ENCODE measurements at regions not wholly inside any gene's neighbourhood (a gene's known extent, or its start where the extent isn't known, plus 50 kb on each side); places are given as distances from the start of the nearest gene placed in this dataset.

GRCh38 chr14:54221971-54222370, 174.8 kb upstream of the CDKN3 start:
- Histone ChIP-seq H3K27me3 (peaks cover 4% of the 10 kb centered on the region), H3K4me1 (ENCODE audit: insufficient read depth) (peaks cover 26% of the 10 kb centered on the region), H4K20me1 (ENCODE audit: insufficient read depth, poor library complexity, severe bottlenecking) (no peaks in the 10 kb centered on the region), H3K4me2 (no peak overlapping the region), H3K9me2 (replicated peaks; ENCODE audit: insufficient read depth) (no peaks in the 10 kb centered on the region), H3K27ac (no peak overlapping the region), H3K4me3 (no peak overlapping the region), H3K9me3 (ENCODE audit: low read depth) (no peaks in the 10 kb centered on the region), H3K79me2 (no peaks in the 10 kb centered on the region), H3K36me3 (replicated peaks; ENCODE audit: insufficient read depth, low read depth) (no peaks in the 10 kb centered on the region), H2AFZ (no peak overlapping the region)
- no peak for DNase-seq (ENCODE audit: low spot score)
- WGBS (ENCODE audit: low lambda C conversion rate, missing lambda C conversion rate), result 70% methylated on average over 4 of the region's 4 CpGs
- no peak for TF ChIP-seq EZH2 (IDR thresholded peaks at IDR 0.05; ENCODE audit: borderline replicate concordance)
- TF ChIP-seq CTCF (IDR thresholded peaks at IDR 0.05; ENCODE audit: poor library complexity), result no peak
- no peak for TF ChIP-seq EZH2phosphoT487 (IDR thresholded peaks at IDR 0.05; ENCODE audit: low read depth, severe bottlenecking, unreplicated experiment)

GRCh38 chr14:54223831-54224402, 172.9 kb upstream of the CDKN3 start:
- no peak overlapping the region for H3K27ac ChIP-seq

GRCh38 chr14:54225457-54226060, 171.2 kb upstream of the CDKN3 start:
- Histone ChIP-seq H3K4me3 (no peak overlapping the region), H4K20me1 (ENCODE audit: insufficient read depth, poor library complexity, severe bottlenecking) (no peaks in the 10 kb centered on the region), H3K36me3 (replicated peaks; ENCODE audit: insufficient read depth, low read depth) (no peaks in the 10 kb centered on the region), H3K4me1 (ENCODE audit: insufficient read depth) (peaks cover 6% of the 10 kb centered on the region), H3K27ac (no peak overlapping the region), H3K9me2 (replicated peaks; ENCODE audit: insufficient read depth) (no peaks in the 10 kb centered on the region), H2AFZ (no peak overlapping the region), H3K4me2 (peak overlapping the region; percentile 54), H3K79me2 (no peaks in the 10 kb centered on the region), H3K9me3 (ENCODE audit: low read depth) (no peaks in the 10 kb centered on the region), H3K27me3 (peaks cover 4% of the 10 kb centered on the region)
- TF ChIP-seq CTCF (IDR thresholded peaks at IDR 0.05; ENCODE audit: poor library complexity) (no peak), EZH2phosphoT487 (IDR thresholded peaks at IDR 0.05; ENCODE audit: low read depth, severe bottlenecking, unreplicated experiment) (no peak)
- DNase-seq (ENCODE audit: low spot score), result no peak
- 23% methylated on average over 7 of the region's 7 CpGs for WGBS (ENCODE audit: low lambda C conversion rate, missing lambda C conversion rate)

More at GRCh38 chr14:54223831-54224402, 172.9 kb upstream of the CDKN3 start:
- Histone ChIP-seq H3K79me2 (no peaks in the 10 kb centered on the region), H3K4me2 (no peak overlapping the region), H3K27me3 (peaks cover 4% of the 10 kb centered on the region), H4K20me1 (ENCODE audit: insufficient read depth, poor library complexity, severe bottlenecking) (no peaks in the 10 kb centered on the region), H3K9me2 (replicated peaks; ENCODE audit: insufficient read depth) (no peaks in the 10 kb centered on the region), H2AFZ (no peak overlapping the region), H3K9me3 (ENCODE audit: low read depth) (no peaks in the 10 kb centered on the region), H3K36me3 (replicated peaks; ENCODE audit: insufficient read depth, low read depth) (no peaks in the 10 kb centered on the region), H3K4me1 (ENCODE audit: insufficient read depth) (peaks cover 23% of the 10 kb centered on the region), H3K4me3 (no peak overlapping the region)
- no peak for DNase-seq (ENCODE audit: low spot score)
- TF ChIP-seq CTCF (IDR thresholded peaks at IDR 0.05; ENCODE audit: poor library complexity) (no peak), EZH2 (IDR thresholded peaks at IDR 0.05; ENCODE audit: borderline replicate concordance) (no peak), EZH2phosphoT487 (IDR thresholded peaks at IDR 0.05; ENCODE audit: low read depth, severe bottlenecking, unreplicated experiment) (no peak)
- WGBS (ENCODE audit: low lambda C conversion rate, missing lambda C conversion rate), result 62% methylated on average over 5 of the region's 5 CpGs

All from hepatocyte (in vitro differentiated cells).